Spleen (tissue), 11 donors: ENCODE measurements at regions not wholly inside any gene's neighbourhood (a gene's known extent, or its start where the extent isn't known, plus 50 kb on each side); places are given as distances from the start of the nearest gene placed in this dataset.

ENCODE experiments used
- DNase-seq: peaks from one replicate; pipeline ENCODE4 v3.0.0-alpha.2; 2020
- H3K27ac ChIP-seq, 8 donors: fragments of 200-600 bp; sonication (generic) in 7 of 8; 1 replicate in 4 of 8; 2 replicates in 4 of 8; pipeline versions ENCODE4 v1.5.0 to v1.8.0; 2016 to 2021; ENCODE audit warnings: inconsistent platforms in 4 of 8, mild to moderate bottlenecking in 4 of 8, moderate library complexity in 1 of 8
- H3K27me3 ChIP-seq, 7 donors: fragments of 200-600 bp; sonication (generic) in 6 of 7; replicated peaks in 1 of 7; 1 replicate in 4 of 7; 2 replicates in 3 of 7; pipeline versions ENCODE4 v1.5.0 to v1.8.0; 2016 to 2021; ENCODE audit warnings: inconsistent platforms in 3 of 7, mild to moderate bottlenecking in 1 of 7
- H3K36me3 ChIP-seq, 6 donors: fragments of 200-600 bp; sonication (generic) in 5 of 6; 1 replicate in 4 of 6; 2 replicates in 2 of 6; pipeline versions ENCODE4 v1.5.0 to v1.8.0; 2016 to 2021; ENCODE audit warnings: inconsistent platforms in 2 of 6
- H3K4me1 ChIP-seq, 6 donors: fragments of 200-600 bp; sonication (generic) in 5 of 6; 1 replicate in 3 of 6; 2 replicates in 3 of 6; pipeline versions ENCODE4 v1.5.0 to v1.8.0; 2016 to 2021; ENCODE audit warnings: inconsistent platforms in 3 of 6
- H3K4me3 ChIP-seq, 8 donors: fragments of 200-600 bp; sonication (generic) in 7 of 8; 1 replicate in 4 of 8; 2 replicates in 4 of 8; pipeline versions ENCODE4 v1.5.0 to v1.8.0; 2016 to 2021; ENCODE audit warnings: inconsistent platforms in 4 of 8, mild to moderate bottlenecking in 4 of 8, moderate library complexity in 2 of 8
- H3K9me3 ChIP-seq, 8 donors: fragments of 200-600 bp; sonication (generic) in 7 of 8; 1 replicate in 4 of 8; 2 replicates in 4 of 8; pipeline versions ENCODE4 v1.5.0 to v1.8.0; 2016 to 2021; ENCODE audit warnings: inconsistent platforms in 4 of 8
- CTCF ChIP-seq, 11 experiments: fragments of 200-600 bp in 7 of 11; fragments of 450-650 bp in 4 of 11; sonication (generic) in 4 of 11; IDR thresholded peaks in 8 of 11; conservative IDR thresholded peaks in 3 of 11; 1 replicate in 7 of 11; 2 replicates in 4 of 11; pipeline versions ENCODE4 v1.4.0 to v1.8.0; 2016 to 2021; ENCODE audit warnings: antibody characterized with exemption in 11 of 11, inconsistent platforms in 4 of 11, mild to moderate bottlenecking in 1 of 11
- POLR2A ChIP-seq, 3 donors: fragments of 450-650 bp; IDR thresholded peaks; one replicate each; pipeline ENCODE4 v1.5.1; 2017; ENCODE audit warnings: antibody characterized with exemption in 3 of 3, mild to moderate bottlenecking in 1 of 3
- POLR2AphosphoS5 ChIP-seq, 3 donors: sonication (generic); formaldehyde crosslinking; IDR thresholded peaks; one replicate each; pipeline ENCODE4 v1.5.1; 2017; ENCODE audit warnings: antibody characterized with exemption in 3 of 3
- WGBS, 5 donors: extraction: QIAGEN DNeasy Blood & Tissue Kit in 3 of 5; methylation state at CpG; one replicate each; pipeline versions ENCODE4 v1.1.5 to v1.1.7; 2013 to 2018; 5-methylcytosine and 5-hydroxymethylcytosine counted together
- intact Hi-C: fragments of 100-400 bp; cut with DNase I; formaldehyde crosslinking; loops from one replicate; pipeline ENCODE4 v1.15.0; 2023; ENCODE audit warnings: low total_unique reads
- donor health status: healthy with polysubstance abuse.
- donor health status: DM: no; HTN: no; CAD: no; lungs with moderate emphysema.
- donor health status: DM: no; HTN: no; CAD: no.
- donor health status: Bipolar disorder and iron deficiency.
- donor health status: healthy.
- donor health status: DM: no; HTN: no; CAD: no.
- donor health status: DM: yes; HTN: yes; CAD: no.

GRCh38 chr11:10938231-10938630 lies 80.4 kb upstream of the ZBED5 start:
- DNase-seq: no peak
- H3K4me3 ChIP-seq: no peak overlapping the region
- WGBS, 5 donors: 91 to 98% (median 97%) methylated on average over 5 of the region's 5 CpGs
- no peaks in the 10 kb centered on the region for H3K36me3 ChIP-seq
- H3K9me3 ChIP-seq: no peaks in the 10 kb centered on the region
- H3K27me3 ChIP-seq: peaks cover 0 to 9% (median 1%) of the 10 kb centered on the region in 7 donors
- TF ChIP-seq CTCF (IDR thresholded peaks at IDR 0.05 in 8 of 11, conservative IDR thresholded peaks at IDR 0.05 in 3 of 11): no peak
- no peak for TF ChIP-seq POLR2AphosphoS5 (IDR thresholded peaks at IDR 0.05)
- TF ChIP-seq POLR2A (IDR thresholded peaks at IDR 0.05): no peak
- no peak overlapping the region for H3K27ac ChIP-seq
- H3K4me1 ChIP-seq: peaks cover 0 to 16% (median 11%) of the 10 kb centered on the region in 6 donors
- intact Hi-C loops: loop anchor here (5.0 to 10.0 kb wide), 2 partner anchors 69 to 847 kb away; no protein-coding TSS in a partner anchor

GRCh38 chr11:10937385-10937771 lies 79.5 kb upstream of the ZBED5 start:
- Histone ChIP-seq H3K36me3 (no peaks in the 10 kb centered on the region), H3K27ac (no peak overlapping the region), H3K4me3 (no peak overlapping the region), H3K9me3 (no peaks in the 10 kb centered on the region), H3K4me1 (peaks cover 0 to 23% (median 13%) of the 10 kb centered on the region in 6 donors), H3K27me3 (peaks cover 0 to 18% (median 5%) of the 10 kb centered on the region in 7 donors)
- DNase-seq: no peak
- no peak for TF ChIP-seq POLR2A (IDR thresholded peaks at IDR 0.05)
- no peak for TF ChIP-seq POLR2AphosphoS5 (IDR thresholded peaks at IDR 0.05)
- TF ChIP-seq CTCF (IDR thresholded peaks at IDR 0.05 in 8 of 11, conservative IDR thresholded peaks at IDR 0.05 in 3 of 11): no peak
- intact Hi-C loops: loop anchor here (5.0 to 10.0 kb wide), 2 partner anchors 70 to 847 kb away; no protein-coding TSS in a partner anchor
- WGBS, 5 donors: 20 to 42% (median 29%) methylated on average over 1 of the region's 1 CpG

GRCh38 chr11:10936626-10937384 lies 79.0 kb upstream of the ZBED5 start:
- Histone ChIP-seq H3K27ac (no peak overlapping the region), H3K4me3 (no peak overlapping the region), H3K4me1 (peaks cover 0 to 29% (median 14%) of the 10 kb centered on the region in 6 donors), H3K27me3 (peaks cover 0 to 24% (median 5%) of the 10 kb centered on the region in 7 donors), H3K36me3 (no peaks in the 10 kb centered on the region), H3K9me3 (no peaks in the 10 kb centered on the region)
- WGBS, 5 donors: 88 to 97% (median 93%) methylated on average over 5 of the region's 5 CpGs
- intact Hi-C loops: loop anchor here (5.0 to 10.0 kb wide), 2 partner anchors 70 to 848 kb away; no protein-coding TSS in a partner anchor
- TF ChIP-seq CTCF (IDR thresholded peaks at IDR 0.05 in 8 of 11, conservative IDR thresholded peaks at IDR 0.05 in 3 of 11): no peak
- TF ChIP-seq POLR2AphosphoS5 (IDR thresholded peaks at IDR 0.05): no peak
- no peak for TF ChIP-seq POLR2A (IDR thresholded peaks at IDR 0.05)
- no peak for DNase-seq

- no peak for DNase-seq
- no peak overlapping the region for H3K4me3 ChIP-seq
- intact Hi-C loops: loop anchor here (5.0 to 10.0 kb wide), 2 partner anchors 72 to 850 kb away; no protein-coding TSS in a partner anchor
- no peak for TF ChIP-seq POLR2AphosphoS5 (IDR thresholded peaks at IDR 0.05)
- no peak for TF ChIP-seq POLR2A (IDR thresholded peaks at IDR 0.05)
- no peak for TF ChIP-seq CTCF (IDR thresholded peaks at IDR 0.05 in 8 of 11, conservative IDR thresholded peaks at IDR 0.05 in 3 of 11)
- H3K27ac ChIP-seq: no peak overlapping the region
- no peaks in the 10 kb centered on the region for H3K9me3 ChIP-seq
- H3K4me1 ChIP-seq: peaks cover 3 to 46% (median 30%) of the 10 kb centered on the region in 6 donors
- H3K36me3 ChIP-seq: no peaks in the 10 kb centered on the region
- 87 to 94% (median 92%) methylated on average over 7 of the region's 7 CpGs for WGBS, 5 donors
- H3K27me3 ChIP-seq: peaks cover 0 to 41% (median 19%) of the 10 kb centered on the region in 7 donors
Observed at GRCh38 chr11:10935015-10935559, 77.2 kb upstream of the ZBED5 start.
